ENCODE measurements at regions not wholly inside any gene's neighbourhood (a gene's known extent, or its start where the extent isn't known, plus 50 kb on each side); places are given as distances from the start of the nearest gene placed in this dataset.

DNA sequence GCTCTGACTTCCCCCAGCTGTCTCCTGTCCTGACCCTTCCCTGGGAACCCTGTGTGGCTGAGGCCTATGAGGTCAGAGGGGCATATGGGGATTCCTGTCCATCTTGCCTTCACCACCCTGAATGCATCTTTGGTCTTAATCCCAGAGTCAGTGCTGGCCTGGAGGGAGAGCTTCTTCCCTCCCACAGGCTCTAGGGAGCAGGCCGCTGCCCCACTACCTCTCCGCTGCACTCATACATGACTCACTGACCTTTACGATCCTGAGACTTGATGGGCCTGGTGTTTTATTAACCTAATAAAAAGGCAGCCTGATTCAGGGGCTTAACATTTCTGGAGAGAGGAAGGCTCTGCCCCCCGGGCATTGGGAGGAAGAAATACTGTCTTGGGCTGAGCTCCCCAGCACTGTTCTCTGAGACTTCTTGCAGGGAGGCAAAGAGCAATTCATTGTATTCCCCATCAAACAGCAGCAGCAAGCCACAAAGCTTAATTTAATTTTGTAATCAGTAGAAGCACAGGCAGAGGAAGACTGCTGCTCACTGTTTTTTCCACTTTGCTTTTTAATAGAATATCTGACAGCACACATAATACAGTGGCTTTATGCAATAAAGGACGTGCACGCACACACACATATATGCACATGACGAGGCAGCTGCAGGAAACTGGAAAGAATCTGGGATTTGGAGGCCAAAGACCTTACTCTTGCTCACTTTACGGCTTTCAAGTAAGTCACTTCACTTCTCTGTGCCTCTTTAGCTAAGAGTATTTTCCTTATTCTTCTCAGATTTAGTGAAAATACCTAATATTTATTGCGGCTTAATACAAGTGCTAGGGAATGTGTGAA lies 89.2 kb upstream of the GRIK3 start:
- no peak for DNase-seq (ENCODE audit: low spot score in 2 of 2)
- no peak overlapping the region for H3K4me3 ChIP-seq
- no peaks in the 10 kb centered on the region for H3K9me3 ChIP-seq
- TF ChIP-seq POLR2A (IDR thresholded peaks at IDR 0.05), result no peak
- TF ChIP-seq, protein P1, sequence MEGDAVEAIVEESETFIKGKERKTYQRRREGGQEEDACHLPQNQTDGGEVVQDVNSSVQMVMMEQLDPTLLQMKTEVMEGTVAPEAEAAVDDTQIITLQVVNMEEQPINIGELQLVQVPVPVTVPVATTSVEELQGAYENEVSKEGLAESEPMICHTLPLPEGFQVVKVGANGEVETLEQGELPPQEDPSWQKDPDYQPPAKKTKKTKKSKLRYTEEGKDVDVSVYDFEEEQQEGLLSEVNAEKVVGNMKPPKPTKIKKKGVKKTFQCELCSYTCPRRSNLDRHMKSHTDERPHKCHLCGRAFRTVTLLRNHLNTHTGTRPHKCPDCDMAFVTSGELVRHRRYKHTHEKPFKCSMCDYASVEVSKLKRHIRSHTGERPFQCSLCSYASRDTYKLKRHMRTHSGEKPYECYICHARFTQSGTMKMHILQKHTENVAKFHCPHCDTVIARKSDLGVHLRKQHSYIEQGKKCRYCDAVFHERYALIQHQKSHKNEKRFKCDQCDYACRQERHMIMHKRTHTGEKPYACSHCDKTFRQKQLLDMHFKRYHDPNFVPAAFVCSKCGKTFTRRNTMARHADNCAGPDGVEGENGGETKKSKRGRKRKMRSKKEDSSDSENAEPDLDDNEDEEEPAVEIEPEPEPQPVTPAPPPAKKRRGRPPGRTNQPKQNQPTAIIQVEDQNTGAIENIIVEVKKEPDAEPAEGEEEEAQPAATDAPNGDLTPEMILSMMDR (IDR thresholded peaks at IDR 0.05), result no peak
- no peak for TF ChIP-seq EP300 (IDR thresholded peaks at IDR 0.05)
- no peak for TF ChIP-seq POLR2AphosphoS5 (IDR thresholded peaks at IDR 0.05)
- H3K4me1 ChIP-seq, result no peaks in the 10 kb centered on the region
- H3K27me3 ChIP-seq, result peaks cover 12% of the 10 kb centered on the region
- H3K36me3 ChIP-seq, result no peaks in the 10 kb centered on the region
- no peak overlapping the region for H3K27ac ChIP-seq
- 63% methylated on average over 9 of the region's 9 CpGs for WGBS

DNA sequence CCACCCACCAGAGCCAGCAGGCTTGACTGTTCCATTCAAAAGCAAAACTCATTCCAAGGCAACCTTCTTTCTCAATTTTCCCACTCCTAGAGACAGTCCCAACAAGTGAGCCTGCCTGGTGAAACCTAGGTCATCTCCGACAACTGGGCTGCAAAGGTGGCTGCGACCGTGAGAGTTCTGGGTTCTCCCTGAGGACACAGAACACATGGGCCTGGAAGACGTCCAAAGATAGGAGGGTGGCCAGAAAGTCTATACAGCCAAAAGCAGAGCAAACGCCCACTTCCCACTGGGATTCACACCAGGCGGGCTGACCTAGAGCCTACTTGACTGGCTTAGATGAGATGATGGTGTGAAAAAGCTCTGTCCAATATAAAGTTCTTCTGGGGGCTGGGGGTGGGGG lies 90.2 kb upstream of the GRIK3 start:
- Histone ChIP-seq H3K9me3 (no peaks in the 10 kb centered on the region), H3K4me1 (no peaks in the 10 kb centered on the region), H3K27me3 (peaks cover 12% of the 10 kb centered on the region), H3K4me3 (no peak overlapping the region), H3K27ac (no peak overlapping the region), H3K36me3 (no peaks in the 10 kb centered on the region)
- TF ChIP-seq POLR2A (IDR thresholded peaks at IDR 0.05) (no peak), EP300 (IDR thresholded peaks at IDR 0.05) (no peak), POLR2AphosphoS5 (IDR thresholded peaks at IDR 0.05) (no peak)
- TF ChIP-seq, protein P1 (IDR thresholded peaks at IDR 0.05), result no peak
- DNase-seq (ENCODE audit: low spot score in 2 of 2), result no peak
- WGBS, result 70% methylated on average over 6 of the region's 6 CpGs

- H3K9me3 ChIP-seq, result no peaks in the 10 kb centered on the region
- no peak overlapping the region for H3K27ac ChIP-seq
- DNase-seq (ENCODE audit: low spot score in 2 of 2), result no peak
- H3K4me3 ChIP-seq, result no peak overlapping the region
- no peak for TF ChIP-seq EP300 (IDR thresholded peaks at IDR 0.05)
- TF ChIP-seq POLR2AphosphoS5 (IDR thresholded peaks at IDR 0.05), result no peak
- TF ChIP-seq, protein P1 (IDR thresholded peaks at IDR 0.05), result no peak
- TF ChIP-seq POLR2A (IDR thresholded peaks at IDR 0.05), result no peak
- no peaks in the 10 kb centered on the region for H3K36me3 ChIP-seq
- WGBS, result 80% methylated on average over 3 of the region's 3 CpGs
- no peaks in the 10 kb centered on the region for H3K4me1 ChIP-seq
- peaks cover 12% of the 10 kb centered on the region for H3K27me3 ChIP-seq
Observed at GRCh38 chr1:37125295-37125694, 91.0 kb upstream of the GRIK3 start.

- no peak for DNase-seq (ENCODE audit: low spot score in 2 of 2)
- Histone ChIP-seq H3K9me3 (no peaks in the 10 kb centered on the region), H3K4me3 (no peak overlapping the region), H3K36me3 (no peaks in the 10 kb centered on the region), H3K27ac (no peak overlapping the region), H3K4me1 (no peaks in the 10 kb centered on the region), H3K27me3 (peaks cover 16% of the 10 kb centered on the region)
- TF ChIP-seq, protein P1 (IDR thresholded peaks at IDR 0.05), result no peak
- no peak for TF ChIP-seq EP300 (IDR thresholded peaks at IDR 0.05)
- no peak for TF ChIP-seq POLR2A (IDR thresholded peaks at IDR 0.05)
- WGBS, result 84% methylated on average over 3 of the region's 3 CpGs
Observed at GRCh38 chr1:37127254-37127748, 93.0 kb upstream of the GRIK3 start.

DNA sequence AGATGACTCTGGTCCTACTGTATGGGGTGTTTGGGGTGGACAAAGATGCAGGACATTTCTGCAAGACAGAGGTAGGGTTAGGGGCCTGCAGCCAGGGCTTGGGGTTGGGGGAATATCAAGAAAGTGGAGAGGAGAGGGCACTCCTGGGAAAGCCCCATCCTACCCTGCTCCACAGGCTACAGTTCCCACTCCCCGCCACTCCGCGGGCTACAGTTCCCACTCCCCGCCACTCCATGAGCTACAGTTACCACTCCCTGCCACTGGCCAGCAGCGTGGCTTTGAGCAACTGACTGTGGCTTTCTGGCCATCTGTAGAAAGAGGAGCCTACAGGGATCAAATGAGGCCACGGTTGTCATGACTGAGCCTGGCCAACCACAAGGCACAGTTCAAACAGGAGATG lies 93.8 kb upstream of the GRIK3 start:
- no peak overlapping the region for H3K27ac ChIP-seq
- H3K36me3 ChIP-seq, result no peaks in the 10 kb centered on the region
- H3K4me1 ChIP-seq, result no peaks in the 10 kb centered on the region
- DNase-seq (ENCODE audit: low spot score in 2 of 2), result no peak
- no peaks in the 10 kb centered on the region for H3K9me3 ChIP-seq
- H3K4me3 ChIP-seq, result no peak overlapping the region
- peaks cover 19% of the 10 kb centered on the region for H3K27me3 ChIP-seq
- TF ChIP-seq, protein P1 (IDR thresholded peaks at IDR 0.05), result no peak
- TF ChIP-seq POLR2A (IDR thresholded peaks at IDR 0.05) (no peak), POLR2AphosphoS5 (IDR thresholded peaks at IDR 0.05) (no peak), EP300 (IDR thresholded peaks at IDR 0.05) (no peak)
- WGBS, result 89% methylated on average over 6 of the region's 6 CpGs
